SK-N-MC (cell line): ENCODE measurements at regions not wholly inside any gene's neighbourhood (a gene's known extent, or its start where the extent isn't known, plus 50 kb on each side); places are given as distances from the start of the nearest gene placed in this dataset.

ENCODE experiments used
- DNase-seq: peaks from one replicate; pipeline ENCODE4 v3.0.0-alpha.2; 2011; ENCODE audit warnings: low read depth, low spot score
- H3K27ac ChIP-seq: fragments of 200-600 bp; sonication (generic); 2 replicates; pipeline ENCODE4 v1.5.1; 2016; ENCODE audit warnings: mixed run types
- H3K36me3 ChIP-seq: fragments of 200-600 bp; sonication (generic); 2 replicates; pipeline ENCODE4 v1.6.1; 2017; ENCODE audit warnings: antibody characterized with exemption, low read length, mixed read lengths; ENCODE audit not compliant: insufficient read depth
- H3K4me3 ChIP-seq: fragments of 200-600 bp; sonication (generic); 2 replicates; pipeline ENCODE4 v1.5.1; 2016
- H3K9ac ChIP-seq: fragments of 200-600 bp; sonication (generic); 2 replicates; pipeline ENCODE4 v1.8.0; 2017; ENCODE audit warnings: mixed run types, mixed read lengths; ENCODE audit not compliant: insufficient read length
- H3K9me3 ChIP-seq: fragments of 200-600 bp; sonication (generic); 2 replicates; pipeline ENCODE4 v1.6.1; 2017; ENCODE audit warnings: low read depth, mild to moderate bottlenecking, antibody characterized with exemption, low read length, moderate library complexity, mixed read lengths
- EZH2 ChIP-seq: fragments of 200-600 bp; sonication (generic); IDR thresholded peaks from one replicate; pipeline ENCODE4 v1.6.1; 2017; ENCODE audit warnings: antibody characterized with exemption
- FOXP2 ChIP-seq: optimal IDR thresholded peaks from 2 replicates; pipeline ENCODE3; 2011; ENCODE audit warnings: mild to moderate bottlenecking, moderate library complexity; ENCODE audit not compliant: insufficient read depth; ENCODE audit errors: extremely low read length, control extremely low read depth
- POLR2AphosphoS5 ChIP-seq: IDR thresholded peaks from 2 replicates; pipeline ENCODE4 v1.6.1; 2012; ENCODE audit warnings: mild to moderate bottlenecking, low read depth, low read length, borderline replicate concordance

- H3K4me3 ChIP-seq: no peak overlapping the region
- DNase-seq: no peak
- TF ChIP-seq EZH2 (no peak), POLR2AphosphoS5 (no peak), FOXP2 (no peak)
- no peak overlapping the region for H3K27ac ChIP-seq
- H3K36me3 ChIP-seq: no peaks in the 10 kb centered on the region
- H3K9me3 ChIP-seq: no peaks in the 10 kb centered on the region
- no peak overlapping the region for H3K9ac ChIP-seq
Observed at GRCh38 chr12:115001571-115002180, 317.7 kb upstream of the TBX3 start.

DNA sequence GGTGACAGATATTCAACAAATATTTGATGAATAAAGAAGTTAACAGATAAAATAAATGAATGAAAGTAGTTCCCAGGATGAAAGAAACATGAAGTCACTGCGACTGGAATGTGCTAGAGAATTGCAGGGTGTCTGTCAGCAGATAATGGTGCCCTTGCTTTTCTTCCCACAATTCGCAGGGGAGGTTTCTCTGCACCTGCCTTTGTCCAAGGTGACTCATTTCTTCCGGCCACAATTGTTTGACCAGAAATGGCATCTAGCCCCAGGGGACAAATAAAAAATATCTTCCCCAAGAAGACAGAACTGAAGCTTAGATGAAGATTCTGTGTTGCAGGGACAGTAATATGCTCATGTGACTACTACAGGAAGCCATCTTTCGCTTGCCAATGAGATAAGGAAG lies 316.1 kb upstream of the TBX3 start:
- H3K9me3 ChIP-seq: no peaks in the 10 kb centered on the region
- no peak for TF ChIP-seq EZH2
- no peak for TF ChIP-seq FOXP2
- no peak for TF ChIP-seq POLR2AphosphoS5

GRCh38 chr12:114998750-114999128 lies 314.8 kb upstream of the TBX3 start:
- H3K9me3 ChIP-seq: no peaks in the 10 kb centered on the region
- H3K27ac ChIP-seq: no peak overlapping the region
- no peak overlapping the region for H3K4me3 ChIP-seq
- H3K36me3 ChIP-seq: no peaks in the 10 kb centered on the region
- H3K9ac ChIP-seq: no peak overlapping the region
- TF ChIP-seq POLR2AphosphoS5: no peak
- no peak for TF ChIP-seq EZH2
- TF ChIP-seq FOXP2: no peak
- DNase-seq: no peak

More for the DNA sequence above, 316.1 kb upstream of the TBX3 start:
- H3K9ac ChIP-seq: no peak overlapping the region
- DNase-seq: no peak
- H3K36me3 ChIP-seq: no peaks in the 10 kb centered on the region
- H3K4me3 ChIP-seq: no peak overlapping the region
- no peak overlapping the region for H3K27ac ChIP-seq

DNA sequence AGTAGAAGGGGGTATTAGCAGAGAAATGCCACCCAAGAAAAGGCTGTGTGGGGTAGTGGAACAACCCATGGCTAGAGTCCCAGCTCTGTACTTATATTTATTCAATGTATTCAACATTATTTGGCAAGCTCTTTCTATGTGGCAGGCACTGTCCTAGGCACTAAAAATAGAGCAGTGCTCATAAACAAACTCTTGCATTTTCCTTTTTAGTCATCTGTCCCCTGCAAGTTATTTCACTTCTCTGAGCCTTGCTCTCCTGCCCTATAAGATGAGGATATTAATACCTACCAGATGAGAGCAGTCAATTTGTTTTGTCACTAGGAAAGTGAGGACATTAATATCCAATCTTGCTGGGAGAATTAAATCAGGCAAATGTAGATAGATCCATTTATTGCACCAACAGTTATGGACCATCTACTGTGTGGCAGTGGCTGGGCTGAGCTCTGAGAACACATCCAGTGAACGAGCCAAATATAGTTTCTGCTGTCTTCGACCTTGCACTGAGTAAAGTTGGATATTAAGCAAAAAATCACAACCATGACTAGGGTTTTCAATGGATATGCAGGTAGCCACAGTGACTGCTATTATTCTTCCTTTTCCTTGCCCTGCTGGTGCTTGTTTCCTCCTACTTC lies 314.3 kb upstream of the TBX3 start:
- no peak for TF ChIP-seq POLR2AphosphoS5
- no peak for TF ChIP-seq FOXP2
- TF ChIP-seq EZH2: no peak
- H3K27ac ChIP-seq: no peak overlapping the region
- no peak for DNase-seq
- no peak overlapping the region for H3K9ac ChIP-seq
- no peaks in the 10 kb centered on the region for H3K9me3 ChIP-seq
- no peaks in the 10 kb centered on the region for H3K36me3 ChIP-seq
- no peak overlapping the region for H3K4me3 ChIP-seq

GRCh38 chr12:114996382-114996781 lies 312.4 kb upstream of the TBX3 start:
- no peak overlapping the region for H3K27ac ChIP-seq
- no peak for TF ChIP-seq FOXP2
- TF ChIP-seq EZH2: no peak
- TF ChIP-seq POLR2AphosphoS5: no peak
- H3K9me3 ChIP-seq: no peaks in the 10 kb centered on the region
- no peak overlapping the region for H3K4me3 ChIP-seq
- H3K9ac ChIP-seq: no peak overlapping the region
- no peaks in the 10 kb centered on the region for H3K36me3 ChIP-seq
- DNase-seq: no peak

DNA sequence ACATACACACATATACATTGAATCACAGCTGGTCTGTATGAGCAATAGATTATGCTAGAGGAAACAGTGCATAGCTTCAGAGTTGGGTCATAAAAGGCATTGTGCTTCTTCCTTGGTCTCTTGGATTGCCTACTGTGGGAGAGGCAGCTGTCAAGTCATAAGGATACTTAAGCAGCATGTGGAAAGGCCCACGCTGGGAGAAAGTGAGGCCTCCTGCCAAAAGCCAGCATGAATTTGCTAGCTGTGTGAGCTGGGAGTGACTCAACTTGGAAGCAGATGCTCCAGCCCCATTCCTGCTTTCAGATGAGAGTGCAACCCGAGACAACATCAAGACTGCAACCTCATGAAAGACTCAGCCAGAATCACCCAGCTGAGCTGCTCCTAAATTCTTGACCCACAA lies 311.9 kb upstream of the TBX3 start:
- Histone ChIP-seq H3K36me3 (no peaks in the 10 kb centered on the region), H3K27ac (no peak overlapping the region), H3K4me3 (no peak overlapping the region), H3K9me3 (no peaks in the 10 kb centered on the region), H3K9ac (no peak overlapping the region)
- DNase-seq: no peak
- TF ChIP-seq POLR2AphosphoS5 (no peak), EZH2 (no peak)

DNA sequence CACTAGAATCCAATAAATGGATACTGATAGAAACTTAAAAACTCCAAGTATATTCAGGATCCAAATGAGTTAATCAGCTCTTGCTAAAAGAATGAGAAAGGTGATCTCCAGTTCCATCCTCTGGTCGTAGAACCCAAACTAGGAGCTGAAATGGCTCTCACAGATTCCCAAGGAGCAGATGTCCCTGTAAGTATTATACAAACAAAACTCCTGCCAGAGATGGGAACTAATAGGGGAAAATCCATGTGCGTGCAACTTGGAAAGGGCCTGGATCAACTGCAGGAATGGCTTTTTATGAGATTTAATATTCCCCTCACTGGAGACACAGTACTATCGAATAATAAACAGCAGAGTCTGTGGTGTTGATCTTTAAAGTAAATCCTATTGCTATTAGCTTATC lies 309.2 kb upstream of the TBX3 start:
- Histone ChIP-seq H3K9me3 (no peaks in the 10 kb centered on the region), H3K27ac (no peak overlapping the region), H3K4me3 (no peak overlapping the region)

GRCh38 chr12:114992443-114992842 lies 308.5 kb upstream of the TBX3 start:
- H3K9ac ChIP-seq: no peak overlapping the region
- DNase-seq: no peak
- H3K4me3 ChIP-seq: no peak overlapping the region
- H3K9me3 ChIP-seq: no peaks in the 10 kb centered on the region
- no peak for TF ChIP-seq EZH2
- TF ChIP-seq FOXP2: no peak
- no peak for TF ChIP-seq POLR2AphosphoS5
- no peak overlapping the region for H3K27ac ChIP-seq
- H3K36me3 ChIP-seq: no peaks in the 10 kb centered on the region

More for the DNA sequence above, 309.2 kb upstream of the TBX3 start:
- Histone ChIP-seq H3K36me3 (no peaks in the 10 kb centered on the region), H3K9ac (no peak overlapping the region)
- no peak for DNase-seq
- no peak for TF ChIP-seq FOXP2
- TF ChIP-seq EZH2: no peak
- TF ChIP-seq POLR2AphosphoS5: no peak

DNA sequence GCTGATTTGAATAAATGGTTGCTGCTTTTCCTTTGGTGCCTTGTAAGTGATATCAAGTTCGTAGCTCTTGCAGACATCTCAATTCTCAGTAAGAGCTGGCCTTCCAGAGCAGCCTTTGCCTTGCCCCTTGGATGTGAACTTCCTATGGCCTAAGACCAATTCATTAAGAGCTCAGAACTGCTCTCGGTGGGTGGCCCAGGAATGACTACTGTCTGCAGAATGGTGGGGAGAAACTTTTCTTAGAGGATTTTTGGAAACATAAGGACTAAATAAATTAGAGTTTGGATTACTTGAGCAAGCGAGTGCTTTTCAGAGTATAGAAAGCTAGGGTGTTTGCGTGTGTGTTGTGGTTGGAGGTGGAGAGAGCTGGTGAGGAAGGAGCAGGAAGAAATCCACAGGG lies 306.4 kb upstream of the TBX3 start:
- no peak overlapping the region for H3K27ac ChIP-seq
- H3K9me3 ChIP-seq: no peaks in the 10 kb centered on the region
- no peak overlapping the region for H3K9ac ChIP-seq
- TF ChIP-seq FOXP2: no peak
- TF ChIP-seq POLR2AphosphoS5: no peak
- TF ChIP-seq EZH2: no peak
- no peak for DNase-seq
- no peaks in the 10 kb centered on the region for H3K36me3 ChIP-seq
- no peak overlapping the region for H3K4me3 ChIP-seq

DNA sequence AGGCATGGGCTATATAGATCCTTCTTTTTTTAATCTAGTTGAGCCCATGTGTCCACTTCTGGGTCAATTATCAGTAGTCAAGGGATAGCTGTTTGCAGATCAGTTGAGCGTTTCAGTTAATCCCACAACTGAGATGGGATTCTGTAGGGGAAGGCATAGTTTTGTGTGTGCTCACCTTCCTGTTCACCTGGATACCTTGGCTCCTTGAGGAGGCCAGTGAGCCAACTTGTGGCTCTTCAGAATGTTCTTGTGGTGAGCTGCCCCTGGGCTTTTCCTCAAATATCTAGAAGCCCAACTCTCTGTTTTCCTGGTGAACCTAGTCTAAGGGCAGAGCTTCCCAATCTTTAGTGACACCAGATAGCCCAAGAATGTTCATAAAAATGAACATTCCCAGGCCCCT lies 302.9 kb upstream of the TBX3 start:
- Histone ChIP-seq H3K27ac (no peak overlapping the region), H3K9me3 (no peaks in the 10 kb centered on the region), H3K36me3 (no peaks in the 10 kb centered on the region), H3K4me3 (no peak overlapping the region), H3K9ac (no peak overlapping the region)
- TF ChIP-seq POLR2AphosphoS5: no peak
- no peak for TF ChIP-seq FOXP2
- no peak for TF ChIP-seq EZH2
- DNase-seq: no peak
